DOHH2 (cell line): ENCODE measurements at regions not wholly inside any gene's neighbourhood (a gene's known extent, or its start where the extent isn't known, plus 50 kb on each side); places are given as distances from the start of the nearest gene placed in this dataset.

ENCODE experiments used
- H3F3A ChIP-seq: fragments of 200-600 bp; sonication (generic), shearing (Covaris generic); 2 replicates; pipeline ENCODE4 v1.6.0; 2016; ENCODE audit warnings: antibody characterized with exemption, mild to moderate bottlenecking; ENCODE audit not compliant: control insufficient read depth, insufficient read depth
- H3K27ac ChIP-seq: fragments of 200-600 bp; sonication (generic); 2 replicates; pipeline ENCODE4 v1.5.1; 2014; ENCODE audit warnings: low read depth, mild to moderate bottlenecking, low read length, moderate library complexity
- H3K27me3 ChIP-seq: fragments of 200-600 bp; sonication (generic); 2 replicates; pipeline ENCODE4 v1.6.1; 2014; ENCODE audit warnings: mild to moderate bottlenecking, low read length, mixed read lengths; ENCODE audit not compliant: control insufficient read depth
- H3K36me3 ChIP-seq: fragments of 200-600 bp; sonication (generic); 2 replicates; pipeline ENCODE4 v1.6.1; 2014; ENCODE audit warnings: mild to moderate bottlenecking, low read length, moderate library complexity, mixed read lengths; ENCODE audit not compliant: control insufficient read depth
- H3K4me1 ChIP-seq: fragments of 200-600 bp; sonication (generic); 2 replicates; pipeline ENCODE4 v1.6.1; 2014; ENCODE audit warnings: mild to moderate bottlenecking, low read length, mixed read lengths; ENCODE audit not compliant: control insufficient read depth
- H3K4me2 ChIP-seq: fragments of 200-600 bp; sonication (generic); 2 replicates; pipeline ENCODE4 v1.6.0; 2014; ENCODE audit warnings: mild to moderate bottlenecking, low read length, moderate library complexity
- H3K4me3 ChIP-seq: fragments of 200-600 bp; sonication (generic); 2 replicates; pipeline ENCODE4 v1.5.1; 2014; ENCODE audit warnings: mild to moderate bottlenecking, low read length, mixed read lengths
- H3K79me2 ChIP-seq: fragments of 200-600 bp; sonication (generic); 2 replicates; pipeline ENCODE4 v1.6.1; 2014; ENCODE audit warnings: mild to moderate bottlenecking, low read length, mixed read lengths; ENCODE audit not compliant: control insufficient read depth
- H3K9me2 ChIP-seq: fragments of 200-600 bp; sonication (generic); replicated peaks from 2 replicates; pipeline ENCODE4 v1.6.1; 2014; ENCODE audit warnings: mild to moderate bottlenecking, low read length, mixed read lengths; ENCODE audit not compliant: control insufficient read depth
- H3K9me3 ChIP-seq: fragments of 200-600 bp; sonication (generic); 2 replicates; pipeline ENCODE4 v1.6.1; 2014; ENCODE audit warnings: antibody characterized with exemption, low read length, mixed read lengths; ENCODE audit not compliant: control insufficient read depth, insufficient read depth
- H4K20me1 ChIP-seq: fragments of 200-600 bp; sonication (generic); 2 replicates; pipeline ENCODE4 v1.6.0; 2014; ENCODE audit warnings: low read depth, mild to moderate bottlenecking, antibody characterized with exemption, low read length, moderate library complexity; ENCODE audit not compliant: control insufficient read depth, insufficient read depth
- CTCF ChIP-seq: fragments of 200-600 bp; sonication (generic); IDR thresholded peaks from one replicate; pipeline ENCODE4 v1.5.1; 2014; ENCODE audit warnings: antibody characterized with exemption, mild to moderate bottlenecking, low read depth, low read length; ENCODE audit not compliant: poor library complexity, severe bottlenecking
- EZH2phosphoT487 ChIP-seq: fragments of 200-600 bp; sonication (generic); IDR thresholded peaks from 2 replicates; pipeline ENCODE4 v1.6.1; 2017; ENCODE audit warnings: borderline replicate concordance, mild to moderate bottlenecking, antibody characterized with exemption, low read length, moderate library complexity, mixed read lengths

DNA sequence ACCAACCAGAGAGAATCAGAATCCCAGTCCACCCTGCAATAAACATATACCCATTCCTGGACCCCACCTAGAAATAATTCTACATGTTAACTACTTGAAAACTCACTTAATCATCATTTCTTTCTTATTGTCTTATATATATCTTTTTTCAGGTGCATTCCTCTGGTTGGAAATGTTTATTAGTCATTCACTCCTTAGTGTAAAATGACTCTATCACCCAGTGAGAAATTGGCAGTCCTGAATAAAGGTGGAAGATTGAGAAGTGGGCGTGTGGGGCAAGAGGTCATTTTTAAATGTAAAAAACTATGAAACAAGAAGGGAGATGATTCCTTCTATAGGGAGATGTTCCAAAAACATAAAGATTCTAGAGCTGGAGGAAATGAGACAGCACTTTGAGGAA, 101.2 kb upstream of the MBNL2 start:
- no peak overlapping the region for H3K27ac ChIP-seq
- H3K27me3 ChIP-seq = peaks cover 21% of the 10 kb centered on the region
- no peaks in the 10 kb centered on the region for H3K36me3 ChIP-seq
- H3K4me3 ChIP-seq = no peak overlapping the region
- H3K4me1 ChIP-seq = no peaks in the 10 kb centered on the region
- H3K4me2 ChIP-seq = no peak overlapping the region
- no peaks in the 10 kb centered on the region for H3K9me3 ChIP-seq
- H3K79me2 ChIP-seq = no peaks in the 10 kb centered on the region
- H3F3A ChIP-seq = no peaks in the 10 kb centered on the region
- no peaks in the 10 kb centered on the region for H4K20me1 ChIP-seq
- no peaks in the 10 kb centered on the region for H3K9me2 ChIP-seq
- no peak for TF ChIP-seq CTCF
- TF ChIP-seq EZH2phosphoT487 = no peak

DNA sequence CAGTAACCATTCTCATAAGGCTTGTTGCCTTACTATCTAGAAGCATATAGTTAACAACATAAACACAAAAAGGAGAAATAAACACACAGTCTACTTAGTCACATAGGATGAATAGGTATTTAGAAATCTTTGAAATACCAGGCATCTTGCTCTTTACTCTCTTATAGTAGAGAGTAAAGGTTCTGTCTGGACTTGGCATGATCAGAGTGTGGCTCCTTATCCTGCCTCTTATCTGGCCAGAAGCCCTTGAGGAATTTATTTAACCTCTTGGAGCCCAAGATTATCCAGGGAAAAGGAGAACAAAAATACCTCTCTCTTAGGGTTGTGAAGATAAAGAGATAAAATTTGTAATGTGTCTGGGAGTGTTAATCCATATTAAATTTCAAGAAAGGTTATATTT, 100.2 kb upstream of the MBNL2 start:
- Histone ChIP-seq H3K4me2 (no peak overlapping the region), H4K20me1 (no peaks in the 10 kb centered on the region), H3K79me2 (no peaks in the 10 kb centered on the region), H3K4me3 (no peak overlapping the region), H3K36me3 (no peaks in the 10 kb centered on the region), H3K4me1 (no peaks in the 10 kb centered on the region), H3K27ac (no peak overlapping the region), H3K9me3 (no peaks in the 10 kb centered on the region), H3K27me3 (peaks cover 31% of the 10 kb centered on the region), H3K9me2 (no peaks in the 10 kb centered on the region), H3F3A (no peaks in the 10 kb centered on the region)
- no peak for TF ChIP-seq CTCF
- no peak for TF ChIP-seq EZH2phosphoT487

DNA sequence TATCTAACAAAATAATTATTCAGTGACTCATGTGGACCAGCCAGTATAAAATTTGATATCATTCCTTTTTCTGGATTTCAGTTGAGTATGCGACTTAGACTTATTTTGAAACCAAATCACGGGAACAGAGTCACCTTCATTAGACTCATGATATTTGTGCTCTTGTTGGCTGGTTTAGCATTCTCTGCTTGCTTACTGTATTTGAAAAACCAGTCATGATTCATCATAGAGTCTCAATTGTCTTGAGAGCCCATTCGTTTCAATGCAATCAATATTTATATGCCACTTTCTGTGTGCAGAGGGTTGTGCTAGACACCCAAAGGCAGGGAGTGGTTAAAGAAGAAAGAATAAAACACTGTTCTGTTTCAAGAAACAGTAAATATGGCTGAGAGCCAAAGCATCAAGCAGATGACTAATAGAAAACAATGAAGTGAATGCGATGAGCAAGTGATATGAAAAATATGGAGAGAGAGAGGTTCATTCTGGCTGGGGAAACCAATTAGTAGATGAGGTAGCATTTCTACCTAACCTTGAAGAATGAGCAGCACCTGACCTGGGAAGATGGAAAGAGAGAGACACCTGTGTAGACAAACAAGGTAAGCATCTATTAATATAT, 99.6 kb upstream of the MBNL2 start:
- H3K4me2 ChIP-seq = no peak overlapping the region
- H3K27ac ChIP-seq = no peak overlapping the region
- no peaks in the 10 kb centered on the region for H3K4me1 ChIP-seq

More for the DNA sequence above, 99.6 kb upstream of the MBNL2 start:
- H3K4me3 ChIP-seq = no peak overlapping the region
- H3F3A ChIP-seq = no peaks in the 10 kb centered on the region
- H3K27me3 ChIP-seq = peaks cover 34% of the 10 kb centered on the region
- TF ChIP-seq EZH2phosphoT487 (no peak), CTCF (no peak)
- H3K79me2 ChIP-seq = no peaks in the 10 kb centered on the region
- no peaks in the 10 kb centered on the region for H3K36me3 ChIP-seq
- H3K9me3 ChIP-seq = no peaks in the 10 kb centered on the region
- H3K9me2 ChIP-seq = no peaks in the 10 kb centered on the region
- H4K20me1 ChIP-seq = no peaks in the 10 kb centered on the region
